Glutamatergic neuron (in vitro differentiated cells): ENCODE measurements at regions not wholly inside any gene's neighbourhood (a gene's known extent, or its start where the extent isn't known, plus 50 kb on each side); places are given as distances from the start of the nearest gene placed in this dataset.

Source experiments
- DNase-seq: peaks from one replicate; pipeline ENCODE4 v3.0.0; 2022
- H3K27ac Mint-ChIP-seq: one replicate; pipeline ENCODE4 v1.8.0; 2020; ENCODE audit warnings: mild to moderate bottlenecking, mixed read lengths, inconsistent platforms; ENCODE audit not compliant: unreplicated experiment
- H3K27me3 Mint-ChIP-seq: one replicate; pipeline ENCODE4 v1.8.0; 2020; ENCODE audit warnings: mild to moderate bottlenecking, moderate library complexity, mixed read lengths, inconsistent platforms; ENCODE audit not compliant: unreplicated experiment
- H3K36me3 Mint-ChIP-seq: one replicate; pipeline ENCODE4 v1.8.0; 2020; ENCODE audit warnings: mild to moderate bottlenecking, mixed read lengths, inconsistent platforms; ENCODE audit not compliant: unreplicated experiment
- H3K4me1 Mint-ChIP-seq: one replicate; pipeline ENCODE4 v1.8.0; 2020; ENCODE audit warnings: mild to moderate bottlenecking, low read depth, mixed read lengths, inconsistent platforms; ENCODE audit not compliant: unreplicated experiment
- H3K4me3 Mint-ChIP-seq: one replicate; pipeline ENCODE4 v1.8.0; 2020; ENCODE audit warnings: mild to moderate bottlenecking, mixed read lengths, inconsistent platforms; ENCODE audit not compliant: unreplicated experiment
- H3K9me3 Mint-ChIP-seq: one replicate; pipeline ENCODE4 v1.8.0; 2020; ENCODE audit warnings: mild to moderate bottlenecking, moderate library complexity, mixed read lengths, inconsistent platforms; ENCODE audit not compliant: unreplicated experiment
- CTCF ChIP-seq: fragments of 200-600 bp; sonication (generic); IDR thresholded peaks from one replicate; pipeline ENCODE4 v1.5.0; 2021; ENCODE audit not compliant: partially characterized antibody, unreplicated experiment

- H3K4me1 Mint-ChIP-seq: no peaks in the 10 kb centered on the region
- H3K27ac Mint-ChIP-seq: no peak overlapping the region
- H3K27me3 Mint-ChIP-seq: no peaks in the 10 kb centered on the region
- H3K36me3 Mint-ChIP-seq: no peaks in the 10 kb centered on the region
- H3K9me3 Mint-ChIP-seq: no peaks in the 10 kb centered on the region
- no peak for DNase-seq
- TF ChIP-seq CTCF: no peak
- no peak overlapping the region for H3K4me3 Mint-ChIP-seq
Observed at GRCh38 chr2:194260185-194260584, 1396.8 kb upstream of the SLC39A10 start.

GRCh38 chr2:194257095-194257494 is 1399.9 kb upstream of the SLC39A10 start:
- no peak overlapping the region for H3K4me3 Mint-ChIP-seq
- no peaks in the 10 kb centered on the region for H3K27me3 Mint-ChIP-seq

GRCh38 chr2:194253528-194254259 is 1403.3 kb upstream of the SLC39A10 start:
- DNase-seq: no peak
- TF ChIP-seq CTCF: no peak
- Mint-ChIP-seq H3K4me1 (no peaks in the 10 kb centered on the region), H3K27ac (no peak overlapping the region), H3K9me3 (no peaks in the 10 kb centered on the region), H3K36me3 (no peaks in the 10 kb centered on the region), H3K27me3 (no peaks in the 10 kb centered on the region), H3K4me3 (no peak overlapping the region)

More at GRCh38 chr2:194257095-194257494, 1399.9 kb upstream of the SLC39A10 start:
- DNase-seq: no peak
- Mint-ChIP-seq H3K4me1 (no peaks in the 10 kb centered on the region), H3K27ac (no peak overlapping the region), H3K36me3 (no peaks in the 10 kb centered on the region), H3K9me3 (no peaks in the 10 kb centered on the region)
- no peak for TF ChIP-seq CTCF

- Mint-ChIP-seq H3K27me3 (no peaks in the 10 kb centered on the region), H3K4me3 (no peak overlapping the region)
Observed at GRCh38 chr2:194252127-194252526, 1404.9 kb upstream of the SLC39A10 start.

More at GRCh38 chr2:194252127-194252526, 1404.9 kb upstream of the SLC39A10 start:
- no peak for DNase-seq
- H3K36me3 Mint-ChIP-seq: no peaks in the 10 kb centered on the region
- no peak overlapping the region for H3K27ac Mint-ChIP-seq
- TF ChIP-seq CTCF: no peak
- H3K4me1 Mint-ChIP-seq: no peaks in the 10 kb centered on the region
- H3K9me3 Mint-ChIP-seq: no peaks in the 10 kb centered on the region
